H1 (cell line): ENCODE measurements at regions not wholly inside any gene's neighbourhood (a gene's known extent, or its start where the extent isn't known, plus 50 kb on each side); places are given as distances from the start of the nearest gene placed in this dataset.

ENCODE experiments used
- CTCF ChIA-PET: fragments of 300-600 bp; sonication (Branson Sonifier 250); formaldehyde crosslinking; loops from one replicate; lab custom pipeline; 2021; ENCODE audit not compliant: partially characterized antibody; lab: Charles Lee
- POLR2A ChIA-PET: fragments of 300-600 bp; sonication (Branson Sonifier 250); formaldehyde crosslinking; loops from one replicate; lab custom pipeline; 2021; ENCODE audit warnings: inconsistent platforms; ENCODE audit not compliant: partially characterized antibody; lab: Charles Lee
- DNase-seq, 2 experiments: peaks; one replicate each; pipeline versions ENCODE4 v3.0.0 to v3.0.0-alpha.2; 2010 to 2022; ENCODE audit warnings: low spot score in 2 of 2, low read depth in 1 of 2, mixed read lengths in 1 of 2
- FAIRE-seq: peaks from 2 replicates; lab custom pipeline; 2011; peaks lifted over from hg19 to GRCh38; lab: Jason Lieb, UNC
- H2AFZ ChIP-seq: 2 replicates; pipeline ENCODE4 v1.8.1; 2012; ENCODE audit warnings: low read length, inconsistent platforms
- H2AK5ac ChIP-seq: 2 replicates; pipeline ENCODE4 v1.6.1; 2013; ENCODE audit warnings: low read depth, low read length
- H2BK120ac ChIP-seq: replicated peaks from 2 replicates; pipeline ENCODE3; 2013; ENCODE audit warnings: low read depth, low read length, inconsistent platforms
- H2BK12ac ChIP-seq: 2 replicates; pipeline ENCODE4 v1.6.1; 2013; ENCODE audit warnings: low read depth, low read length
- H2BK15ac ChIP-seq: 2 replicates; pipeline ENCODE4 v1.6.1; 2013; ENCODE audit warnings: low read length
- H2BK20ac ChIP-seq: 2 replicates; pipeline ENCODE4 v1.6.1; 2013; ENCODE audit warnings: low read length
- H2BK5ac ChIP-seq: 2 replicates; pipeline ENCODE4 v1.6.1; 2013; ENCODE audit warnings: low read depth, low read length
- H3K14ac ChIP-seq: 2 replicates; pipeline ENCODE4 v1.6.1; 2013; ENCODE audit warnings: inconsistent platforms; ENCODE audit not compliant: insufficient read length
- H3K18ac ChIP-seq: 2 replicates; pipeline ENCODE4 v1.6.1; 2013; ENCODE audit warnings: low read length; ENCODE audit errors: extremely low read depth
- H3K23ac ChIP-seq: 2 replicates; pipeline ENCODE4 v1.6.1; 2013; ENCODE audit warnings: inconsistent platforms; ENCODE audit not compliant: insufficient read length
- H3K23me2 ChIP-seq: 2 replicates; pipeline ENCODE4 v1.6.1; 2013; ENCODE audit warnings: low read depth, low read length
- H3K27ac ChIP-seq: 2 replicates; pipeline ENCODE4 v1.6.1; 2011; ENCODE audit warnings: low read depth, low read length, inconsistent platforms
- H3K27me3 ChIP-seq, 4 experiments: replicated peaks in 1 of 4; 1 replicate in 1 of 4; 2 replicates in 3 of 4; pipeline versions ENCODE4 v1.6.1 to v1.8.1; 2011 to 2013; ENCODE audit warnings: low read length in 3 of 4, mild to moderate bottlenecking in 3 of 4, inconsistent platforms in 2 of 4, mixed read lengths in 2 of 4, moderate library complexity in 1 of 4; ENCODE audit not compliant: control insufficient read depth in 3 of 4, insufficient read depth in 3 of 4; ENCODE audit errors: extremely low read depth in 1 of 4
- H3K36me3 ChIP-seq, 4 experiments: 2 replicates each; pipeline versions ENCODE4 v1.6.1 to v1.8.1; 2011 to 2013; ENCODE audit warnings: mild to moderate bottlenecking in 4 of 4, low read length in 3 of 4, moderate library complexity in 2 of 4, control low read depth in 1 of 4, inconsistent platforms in 1 of 4; ENCODE audit not compliant: insufficient read depth in 4 of 4, control insufficient read depth in 2 of 4
- H3K4ac ChIP-seq: replicated peaks from 2 replicates; pipeline ENCODE3; 2013; ENCODE audit warnings: low read length, low read depth, mixed read lengths, inconsistent platforms; ENCODE audit not compliant: insufficient read length
- H3K4me1 ChIP-seq, 4 experiments: replicated peaks in 1 of 4; 1 replicate in 1 of 4; 2 replicates in 3 of 4; pipeline versions ENCODE4 v1.6.1 to v1.8.1; 2011 to 2013; ENCODE audit warnings: low read length in 3 of 4, inconsistent platforms in 2 of 4, mixed read lengths in 1 of 4; ENCODE audit not compliant: insufficient read depth in 4 of 4, control insufficient read depth in 3 of 4
- H3K4me2 ChIP-seq, 2 experiments: 2 replicates each; pipeline versions ENCODE4 v1.6.1 to v1.8.1; 2011 to 2013; ENCODE audit warnings: low read depth in 2 of 2, low read length in 2 of 2, control low read depth in 1 of 2, inconsistent platforms in 1 of 2, mild to moderate bottlenecking in 1 of 2; ENCODE audit not compliant: insufficient read depth in 1 of 2
- H3K4me3 ChIP-seq, 4 experiments: fragments of 200-600, 300-600 bp in 1 of 4; sonication (generic), shearing (Covaris generic), sonication (Bioruptor Twin) in 1 of 4; 2 replicates each; pipeline versions ENCODE4 v1.5.1 to v1.8.1; 2011 to 2016; ENCODE audit warnings: low read length in 4 of 4, low read depth in 3 of 4, control low read depth in 2 of 4, inconsistent platforms in 2 of 4, mild to moderate bottlenecking in 2 of 4, mixed read lengths in 1 of 4, moderate library complexity in 1 of 4; ENCODE audit not compliant: insufficient read depth in 2 of 4; ENCODE audit errors: extremely low read depth in 1 of 4
- H3K56ac ChIP-seq: replicated peaks from 2 replicates; pipeline ENCODE3; 2013; ENCODE audit warnings: low read depth, mild to moderate bottlenecking, mixed read lengths, low read length, inconsistent platforms; ENCODE audit not compliant: insufficient read length
- H3K79me1 ChIP-seq: 2 replicates; pipeline ENCODE4 v1.6.1; 2013; ENCODE audit warnings: low read depth, low read length, control low read depth
- H3K79me2 ChIP-seq, 2 experiments: 2 replicates each; pipeline versions ENCODE4 v1.6.1 to v1.8.1; 2012 to 2013; ENCODE audit warnings: low read length in 2 of 2, mild to moderate bottlenecking in 2 of 2, inconsistent platforms in 1 of 2; ENCODE audit not compliant: insufficient read depth in 2 of 2, control insufficient read depth in 1 of 2
- H3K9ac ChIP-seq, 4 experiments: replicated peaks in 1 of 4; 1 replicate in 1 of 4; 2 replicates in 3 of 4; pipeline versions ENCODE4 v1.6.1 to v1.8.1; 2011 to 2013; ENCODE audit warnings: low read depth in 3 of 4, low read length in 3 of 4, control low read depth in 2 of 4, mild to moderate bottlenecking in 2 of 4, moderate library complexity in 2 of 4, inconsistent platforms in 1 of 4; ENCODE audit errors: extremely low read depth in 1 of 4
- H3K9me3 ChIP-seq, 2 experiments: 2 replicates each; pipeline versions ENCODE4 v1.6.1 to v1.8.1; 2012 to 2013; ENCODE audit warnings: mild to moderate bottlenecking in 2 of 2, moderate library complexity in 2 of 2, control low read depth in 1 of 2, inconsistent platforms in 1 of 2, low read depth in 1 of 2, low read length in 1 of 2, mixed read lengths in 1 of 2; ENCODE audit not compliant: insufficient read depth in 2 of 2
- H4K20me1 ChIP-seq, 2 experiments: replicated peaks in 1 of 2; 2 replicates each; pipeline versions ENCODE3 to v1.8.1; 2011 to 2013; ENCODE audit warnings: inconsistent platforms in 2 of 2, low read length in 2 of 2, mild to moderate bottlenecking in 1 of 2; ENCODE audit not compliant: insufficient read depth in 2 of 2, control insufficient read depth in 1 of 2
- H4K5ac ChIP-seq: 2 replicates; pipeline ENCODE4 v1.6.1; 2013; ENCODE audit warnings: low read length, low read depth, mixed read lengths, inconsistent platforms; ENCODE audit not compliant: insufficient read length
- H4K8ac ChIP-seq: 2 replicates; pipeline ENCODE4 v1.8.0; 2013; ENCODE audit warnings: mild to moderate bottlenecking, moderate library complexity, low read length, inconsistent platforms; ENCODE audit not compliant: insufficient read depth; ENCODE audit errors: extremely low read depth
- H4K91ac ChIP-seq: replicated peaks from 2 replicates; pipeline ENCODE3; 2013; ENCODE audit warnings: low read length, mixed read lengths, inconsistent platforms; ENCODE audit not compliant: insufficient read length
- GTF2F1 ChIP-seq: IDR thresholded peaks from 2 replicates; pipeline ENCODE4 v1.6.1; 2012; ENCODE audit warnings: low read depth, low read length, improper control_type of control experiment, borderline replicate concordance
- WGBS, 2 experiments: shearing (Covaris generic) in 1 of 2; methylation state at CpG; one replicate each; pipeline versions ENCODE4 v1.1.6 to v1.1.7; 2013 to 2015; ENCODE audit warnings: low lambda C conversion rate in 2 of 2, mixed read lengths in 2 of 2, inconsistent platforms in 1 of 2, low coverage in 1 of 2, missing lambda C conversion rate in 1 of 2; ENCODE audit not compliant: insufficient replicate concordance in 2 of 2, insufficient coverage in 1 of 2, insufficient read length in 1 of 2; ENCODE audit errors: extremely low coverage in 1 of 2, missing lambda C conversion rate in 1 of 2; 5-methylcytosine and 5-hydroxymethylcytosine counted together

DNA sequence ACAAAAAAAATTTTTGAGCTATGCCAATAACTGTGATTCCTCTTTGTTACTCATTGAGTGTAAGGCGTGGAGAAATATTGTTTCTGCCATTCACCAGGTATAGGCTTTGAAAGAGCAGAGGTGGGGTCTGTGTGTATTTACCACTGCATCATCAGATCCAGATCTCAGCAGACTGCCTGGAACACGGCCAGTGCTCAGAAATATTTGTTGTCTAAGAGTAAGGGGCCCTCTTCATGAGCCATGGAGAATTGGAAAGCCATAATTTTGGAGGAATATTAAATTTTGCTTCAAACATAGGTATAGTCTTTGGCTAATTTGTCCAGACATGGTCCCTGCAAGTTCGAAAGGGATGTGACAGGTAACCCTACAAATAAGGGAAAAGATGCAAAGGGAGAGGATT lies 231.3 kb upstream of the IRF2BP2 start:
- FAIRE-seq (no peak), DNase-seq (no peak)
- Histone ChIP-seq H2AFZ (no peak overlapping the region), H3K18ac (no peak overlapping the region), H2AK5ac (no peak overlapping the region), H3K27ac (no peak overlapping the region; the same call in 1 of the 2 replicates), H2BK15ac (no peak overlapping the region), H3K79me1 (no peaks in the 10 kb centered on the region), H4K91ac (no peak overlapping the region), H3K9me3 (peaks cover 13% of the 10 kb centered on the region in 2 experiments), H3K23ac (no peak overlapping the region), H3K56ac (no peak overlapping the region), H3K79me2 (no peaks in the 10 kb centered on the region), H3K36me3 (no peaks in the 10 kb centered on the region; a peak in 1 of 8 replicates), H3K23me2 (no peaks in the 10 kb centered on the region), H4K8ac (no peak overlapping the region), H4K20me1 (no peaks in the 10 kb centered on the region), H2BK12ac (no peak overlapping the region), H4K5ac (no peak overlapping the region), H2BK5ac (no peak overlapping the region), H3K4me2 (no peak overlapping the region), H3K9ac (no peak overlapping the region), H3K4me1 (peaks cover 0 to 7% (median 0%) of the 10 kb centered on the region in 4 experiments; a peak in 1 of 7 replicates), H3K14ac (no peak overlapping the region), H3K4me3 (no peak overlapping the region), H2BK20ac (no peak overlapping the region), H3K4ac (no peak overlapping the region), H2BK120ac (no peak overlapping the region), H3K27me3 (no peaks in the 10 kb centered on the region)
- CTCF ChIA-PET, result interaction anchor here (0.9 kb wide), 1 partner anchor 242 kb away, joined by 3 read pairs; no protein-coding TSS in a partner anchor
- WGBS, 2 experiments, result 84% methylated on average over 3 of the region's 3 CpGs; no CpG with 5 or more reads in 1 of the 2 experiments
- no peak for TF ChIP-seq GTF2F1
- POLR2A ChIA-PET, result no interaction called here
